Fibroblast of lung (primary cell): ENCODE measurements at regions not wholly inside any gene's neighbourhood (a gene's known extent, or its start where the extent isn't known, plus 50 kb on each side); places are given as distances from the start of the nearest gene placed in this dataset.

ENCODE experiments used
- EZH2 ChIP-seq: IDR thresholded peaks from 2 replicates; pipeline ENCODE4 v1.5.1; 2012; ENCODE audit warnings: low read length, control low read depth, mild to moderate bottlenecking; ENCODE audit errors: missing control alignments
- TF ChIP-seq, protein P1 (sequence below), 2 donors: IDR thresholded peaks in 1 of 2; conservative IDR thresholded peaks in 1 of 2; 1 replicate in 1 of 2; 2 replicates in 1 of 2; pipeline ENCODE4 v1.5.1; 2011 to 2012; ENCODE audit warnings: low read length in 2 of 2, control low read depth in 1 of 2, inconsistent platforms in 1 of 2, low read depth in 1 of 2, mild to moderate bottlenecking in 1 of 2

GRCh38 chr9:38482918-38483592 is 58.8 kb upstream of the IGFBPL1 start:
- TF ChIP-seq, protein P1, sequence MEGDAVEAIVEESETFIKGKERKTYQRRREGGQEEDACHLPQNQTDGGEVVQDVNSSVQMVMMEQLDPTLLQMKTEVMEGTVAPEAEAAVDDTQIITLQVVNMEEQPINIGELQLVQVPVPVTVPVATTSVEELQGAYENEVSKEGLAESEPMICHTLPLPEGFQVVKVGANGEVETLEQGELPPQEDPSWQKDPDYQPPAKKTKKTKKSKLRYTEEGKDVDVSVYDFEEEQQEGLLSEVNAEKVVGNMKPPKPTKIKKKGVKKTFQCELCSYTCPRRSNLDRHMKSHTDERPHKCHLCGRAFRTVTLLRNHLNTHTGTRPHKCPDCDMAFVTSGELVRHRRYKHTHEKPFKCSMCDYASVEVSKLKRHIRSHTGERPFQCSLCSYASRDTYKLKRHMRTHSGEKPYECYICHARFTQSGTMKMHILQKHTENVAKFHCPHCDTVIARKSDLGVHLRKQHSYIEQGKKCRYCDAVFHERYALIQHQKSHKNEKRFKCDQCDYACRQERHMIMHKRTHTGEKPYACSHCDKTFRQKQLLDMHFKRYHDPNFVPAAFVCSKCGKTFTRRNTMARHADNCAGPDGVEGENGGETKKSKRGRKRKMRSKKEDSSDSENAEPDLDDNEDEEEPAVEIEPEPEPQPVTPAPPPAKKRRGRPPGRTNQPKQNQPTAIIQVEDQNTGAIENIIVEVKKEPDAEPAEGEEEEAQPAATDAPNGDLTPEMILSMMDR (conservative IDR thresholded peaks at IDR 0.05 in 1 of 2, IDR thresholded peaks at IDR 0.05 in 1 of 2; ENCODE audit: low read depth in 1 of 2, low read length in 2 of 2) = no peak
- TF ChIP-seq EZH2 = no peak
